ENCODE measurements at regions not wholly inside any gene's neighbourhood (a gene's known extent, or its start where the extent isn't known, plus 50 kb on each side); places are given as distances from the start of the nearest gene placed in this dataset.

DNA sequence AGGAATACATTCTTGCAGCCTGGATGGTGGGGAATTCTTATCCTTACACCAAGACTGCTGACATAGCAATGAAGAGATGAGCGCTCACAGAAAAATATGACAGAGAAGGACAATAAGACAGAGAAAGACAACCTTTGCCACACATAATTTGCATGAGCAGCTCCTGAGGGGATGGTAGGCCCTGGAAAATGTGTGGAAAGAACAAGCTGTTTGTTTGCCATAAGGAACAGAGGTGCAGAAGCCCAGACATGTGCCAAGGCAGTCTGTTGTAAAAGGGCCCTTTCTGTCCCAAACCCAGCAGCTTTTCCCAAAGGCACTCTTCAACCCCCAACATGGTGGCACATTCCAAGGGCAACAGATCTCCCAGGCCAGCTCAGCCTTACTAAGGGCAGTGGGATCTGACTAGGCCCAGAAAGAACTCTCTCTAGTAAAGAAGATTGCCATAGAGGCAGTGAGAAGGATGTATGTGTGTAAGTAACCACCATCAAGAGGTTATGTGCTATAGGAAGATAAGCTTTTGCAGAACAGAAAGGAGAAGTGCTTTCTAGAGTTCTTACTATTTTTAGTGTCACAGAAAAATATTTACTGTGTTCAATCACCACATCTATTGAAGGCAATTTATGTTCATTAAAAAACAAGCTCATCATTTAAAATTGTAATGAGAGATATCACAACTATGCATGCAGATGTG, 287.0 kb upstream of the RASGEF1B start:
- DNase-seq (ENCODE audit: low read depth in 1 of 2, low spot score in 2 of 2), result no peak
- H4K20me1 ChIP-seq (replicated peaks in 1 of 2; ENCODE audit: control insufficient read depth in 1 of 2, insufficient read depth in 2 of 2, low read length in 2 of 2), result no peaks in the 10 kb centered on the region
- H3K56ac ChIP-seq (replicated peaks; ENCODE audit: insufficient read length, low read depth, low read length), result no peak overlapping the region
- TF ChIP-seq CBX8 (IDR thresholded peaks at IDR 0.05; ENCODE audit: borderline replicate concordance, low read depth, low read length) (no peak), SIN3A (conservative IDR thresholded peaks at IDR 0.05 in 1 of 2, IDR thresholded peaks at IDR 0.05 in 1 of 2; ENCODE audit: low read depth in 1 of 2, low read length in 2 of 2) (no peak), GABPA (IDR thresholded peaks at IDR 0.05; ENCODE audit: borderline replicate concordance, insufficient read depth, low read length) (no peak), KDM1A (IDR thresholded peaks at IDR 0.05; ENCODE audit: borderline replicate concordance, low read length) (no peak)
- H3K4me2 ChIP-seq (ENCODE audit: insufficient read depth in 1 of 2, low read depth in 2 of 2, low read length in 2 of 2), result no peak overlapping the region; a peak in 1 of 4 replicates
- no peak overlapping the region for H3K4me3 ChIP-seq (ENCODE audit: extremely low read depth in 1 of 4, insufficient read depth in 2 of 4, low read depth in 3 of 4, low read length in 4 of 4)
- H3K9ac ChIP-seq (replicated peaks in 1 of 4; ENCODE audit: extremely low read depth in 1 of 4, low read depth in 3 of 4, low read length in 3 of 4), result no peak overlapping the region
- no peaks in the 10 kb centered on the region for H3K4me1 ChIP-seq (replicated peaks in 1 of 4; ENCODE audit: control insufficient read depth in 3 of 4, insufficient read depth in 4 of 4, low read length in 3 of 4)
- WGBS, 2 experiments (ENCODE audit: extremely low coverage in 1 of 2, insufficient coverage in 1 of 2, insufficient read length in 1 of 2, insufficient replicate concordance in 2 of 2, low coverage in 1 of 2, low lambda C conversion rate in 2 of 2, missing lambda C conversion rate in 1 of 2), result 82% methylated on average over 1 of the region's 1 CpG; no CpG with 5 or more reads in 1 of the 2 experiments
- no peak overlapping the region for H2BK20ac ChIP-seq (ENCODE audit: low read length)
- ChIA-PET POLR2A (ENCODE audit: partially characterized antibody) (interaction anchor here (0.6 kb wide), 1 partner anchor 129 kb away, joined by 7 read pairs; no protein-coding TSS in a partner anchor), CTCF (ENCODE audit: partially characterized antibody) (interaction anchor here (0.8 to 1.4 kb wide), 6 partner anchors 11 to 293 kb away, joined by 3 to 4 read pairs (median 3); no protein-coding TSS in a partner anchor)
- no peaks in the 10 kb centered on the region for H3K9me3 ChIP-seq (ENCODE audit: insufficient read depth in 2 of 2, low read depth in 1 of 2, low read length in 1 of 2)
- no peak overlapping the region for H4K91ac ChIP-seq (replicated peaks; ENCODE audit: insufficient read length, low read length)
- H3K23ac ChIP-seq (ENCODE audit: insufficient read length), result no peak overlapping the region
- no peak overlapping the region for H2AK5ac ChIP-seq (ENCODE audit: low read depth, low read length)
- H3K18ac ChIP-seq (ENCODE audit: extremely low read depth, low read length), result no peak overlapping the region
- H3K79me2 ChIP-seq (ENCODE audit: control insufficient read depth in 1 of 2, insufficient read depth in 2 of 2, low read length in 2 of 2), result no peaks in the 10 kb centered on the region
- H2BK120ac ChIP-seq (replicated peaks; ENCODE audit: low read depth, low read length), result no peak overlapping the region
- no peak overlapping the region for H4K8ac ChIP-seq (ENCODE audit: extremely low read depth, insufficient read depth, low read length)
- H3K79me1 ChIP-seq (ENCODE audit: low read depth, low read length), result no peaks in the 10 kb centered on the region
- no peaks in the 10 kb centered on the region for H3K27me3 ChIP-seq (replicated peaks in 1 of 4; ENCODE audit: control insufficient read depth in 3 of 4, extremely low read depth in 1 of 4, insufficient read depth in 3 of 4, low read length in 3 of 4)
- H3K27ac ChIP-seq (ENCODE audit: low read depth, low read length), result no peak overlapping the region
- no peak overlapping the region for H2BK12ac ChIP-seq (ENCODE audit: low read depth, low read length)
- H3K36me3 ChIP-seq (ENCODE audit: control insufficient read depth in 2 of 4, insufficient read depth in 4 of 4, low read length in 3 of 4), result no peaks in the 10 kb centered on the region
- H3K23me2 ChIP-seq (ENCODE audit: low read depth, low read length), result peaks cover 2% of the 10 kb centered on the region; the same call in 1 of the 2 replicates
- no peak overlapping the region for H3K14ac ChIP-seq (ENCODE audit: insufficient read length)
- no peak overlapping the region for H2AFZ ChIP-seq (ENCODE audit: low read length)
- H2BK15ac ChIP-seq (ENCODE audit: low read length), result no peak overlapping the region
- H2BK5ac ChIP-seq (ENCODE audit: low read depth, low read length), result no peak overlapping the region
- no peak overlapping the region for H4K5ac ChIP-seq (ENCODE audit: insufficient read length, low read depth, low read length)
- no peak overlapping the region for H3K4ac ChIP-seq (replicated peaks; ENCODE audit: insufficient read length, low read depth, low read length)
- FAIRE-seq, result no peak

Data from H1 (cell line).